ENCODE measurements at regions not wholly inside any gene's neighbourhood (a gene's known extent, or its start where the extent isn't known, plus 50 kb on each side); places are given as distances from the start of the nearest gene placed in this dataset.

DNA sequence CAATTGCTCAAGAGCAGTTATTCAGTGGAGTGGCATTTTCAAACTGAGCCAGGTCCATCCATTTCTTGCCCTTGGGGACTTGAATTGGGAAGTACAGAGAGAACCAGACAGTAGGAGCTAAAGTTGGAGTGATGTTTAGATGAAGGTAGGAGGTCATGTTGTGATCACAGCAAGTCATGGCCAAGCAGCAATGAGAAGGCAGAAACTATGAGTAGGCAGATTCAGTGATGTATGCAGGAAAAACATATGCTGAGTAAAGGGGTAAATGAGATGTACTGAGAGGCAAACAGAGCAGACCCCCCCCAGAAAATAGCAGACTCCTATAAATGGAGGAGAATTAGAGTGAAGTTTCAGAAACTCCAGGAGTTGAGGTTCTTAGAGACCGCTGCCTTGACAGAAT, 95.8 kb downstream of the PERP start:
- TF ChIP-seq, protein P1, sequence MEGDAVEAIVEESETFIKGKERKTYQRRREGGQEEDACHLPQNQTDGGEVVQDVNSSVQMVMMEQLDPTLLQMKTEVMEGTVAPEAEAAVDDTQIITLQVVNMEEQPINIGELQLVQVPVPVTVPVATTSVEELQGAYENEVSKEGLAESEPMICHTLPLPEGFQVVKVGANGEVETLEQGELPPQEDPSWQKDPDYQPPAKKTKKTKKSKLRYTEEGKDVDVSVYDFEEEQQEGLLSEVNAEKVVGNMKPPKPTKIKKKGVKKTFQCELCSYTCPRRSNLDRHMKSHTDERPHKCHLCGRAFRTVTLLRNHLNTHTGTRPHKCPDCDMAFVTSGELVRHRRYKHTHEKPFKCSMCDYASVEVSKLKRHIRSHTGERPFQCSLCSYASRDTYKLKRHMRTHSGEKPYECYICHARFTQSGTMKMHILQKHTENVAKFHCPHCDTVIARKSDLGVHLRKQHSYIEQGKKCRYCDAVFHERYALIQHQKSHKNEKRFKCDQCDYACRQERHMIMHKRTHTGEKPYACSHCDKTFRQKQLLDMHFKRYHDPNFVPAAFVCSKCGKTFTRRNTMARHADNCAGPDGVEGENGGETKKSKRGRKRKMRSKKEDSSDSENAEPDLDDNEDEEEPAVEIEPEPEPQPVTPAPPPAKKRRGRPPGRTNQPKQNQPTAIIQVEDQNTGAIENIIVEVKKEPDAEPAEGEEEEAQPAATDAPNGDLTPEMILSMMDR (IDR thresholded peaks at IDR 0.05 in 4 of 5, conservative IDR thresholded peaks at IDR 0.05 in 1 of 5): no peak
- no peak for TF ChIP-seq POLR2A (IDR thresholded peaks at IDR 0.05)
